HG02642 (cell line): ENCODE measurements at regions not wholly inside any gene's neighbourhood (a gene's known extent, or its start where the extent isn't known, plus 50 kb on each side); places are given as distances from the start of the nearest gene placed in this dataset.

Experiments used
- ATAC-seq: cut with Tn5 transposase; IDR thresholded peaks from one replicate; pipeline ENCODE4 v1.9.1; 2021; ENCODE audit warnings: mild to moderate bottlenecking; ENCODE audit not compliant: unreplicated experiment, poor library complexity

- no peak for ATAC-seq
These were observed 52.0 kb upstream of the OSBPL8 start for GRCh38 chr12:76611533-76611932.

GRCh38 chr12:76614364-76614763 is 54.8 kb upstream of the OSBPL8 start:
- ATAC-seq, result no peak

DNA sequence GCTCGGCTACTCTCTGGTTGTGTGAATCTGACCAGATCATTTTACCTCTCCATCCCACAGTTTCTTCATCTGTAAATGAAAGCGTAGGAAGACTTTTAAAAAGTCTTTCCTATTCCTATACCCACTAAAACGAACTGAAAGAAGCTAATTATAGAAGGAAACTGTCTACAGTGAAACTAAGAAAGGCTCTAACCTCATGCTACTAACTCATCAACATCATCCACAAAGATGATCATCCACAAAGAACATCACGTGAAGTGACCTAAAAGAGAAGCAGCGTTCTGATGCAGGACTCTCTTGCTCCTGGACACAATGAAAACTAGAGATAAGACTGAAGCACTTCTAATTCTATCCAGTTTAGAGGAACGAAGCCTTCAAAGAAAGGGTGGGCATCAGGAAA is 58.5 kb upstream of the OSBPL8 start:
- ATAC-seq, result no peak

DNA sequence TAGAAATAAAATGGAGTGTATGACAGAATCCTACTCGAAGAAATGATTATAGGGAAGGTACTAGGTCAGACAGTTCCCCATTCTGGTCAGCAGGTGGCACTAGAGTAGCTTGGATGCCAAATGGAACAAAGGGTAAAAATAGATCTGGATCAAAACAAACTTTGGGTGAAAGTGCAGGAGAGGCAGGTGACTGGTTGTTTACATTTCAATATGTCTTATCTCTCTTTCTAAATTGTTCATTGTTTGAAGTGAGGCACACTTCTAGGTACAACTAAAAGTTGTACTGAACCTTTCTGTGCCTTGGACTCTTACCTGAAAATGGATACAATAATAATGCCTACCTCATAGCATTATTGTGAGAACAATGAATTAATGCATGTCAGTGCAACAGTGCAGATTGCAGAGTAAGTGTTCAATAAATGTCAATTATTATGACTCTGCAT is 62.0 kb upstream of the OSBPL8 start:
- ATAC-seq, result peak; percentile 77

- no peak for ATAC-seq
These were observed 62.8 kb upstream of the OSBPL8 start for GRCh38 chr12:76622351-76622750.

DNA sequence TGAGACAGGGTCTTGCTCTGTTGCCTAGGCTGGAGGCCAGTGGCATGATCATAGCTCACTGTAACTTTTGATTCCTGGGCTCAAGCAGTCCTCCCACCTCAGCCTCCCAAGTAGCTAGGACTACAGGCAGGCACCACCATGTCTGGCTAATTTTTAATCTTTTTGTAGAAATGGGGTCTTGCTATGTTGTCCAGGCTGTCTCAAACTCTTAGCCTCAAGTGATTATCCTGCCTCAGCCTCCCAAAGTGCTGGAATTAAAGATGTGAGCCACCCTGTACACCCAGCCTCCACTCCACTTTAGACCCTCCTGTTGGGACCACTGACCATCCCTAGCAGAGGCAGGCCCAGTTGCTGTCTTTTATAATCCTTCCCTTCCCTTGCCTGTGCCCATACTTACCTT is 63.3 kb upstream of the OSBPL8 start:
- ATAC-seq, result no peak

DNA sequence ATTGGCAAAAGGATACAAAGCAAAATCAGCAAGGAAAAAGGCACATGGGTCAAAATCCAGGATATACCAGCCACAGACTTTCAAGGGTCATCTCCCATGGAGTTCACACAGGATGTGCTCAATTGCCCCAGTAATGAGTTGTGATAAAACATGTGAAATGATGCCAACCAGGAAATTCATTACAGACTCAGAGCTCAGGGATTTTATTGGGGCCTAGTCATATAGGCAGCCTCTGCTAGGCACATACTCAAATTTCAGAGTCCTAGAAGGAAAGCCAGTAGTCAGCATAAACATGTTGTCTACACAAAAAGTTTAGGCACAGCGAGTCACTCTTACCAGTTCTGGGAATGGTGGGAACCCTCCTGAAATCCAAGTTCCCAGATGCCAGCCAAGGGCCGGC is 64.4 kb upstream of the OSBPL8 start:
- no peak for ATAC-seq

GRCh38 chr12:76627346-76628135 is 68.0 kb upstream of the OSBPL8 start:
- ATAC-seq, result no peak

DNA sequence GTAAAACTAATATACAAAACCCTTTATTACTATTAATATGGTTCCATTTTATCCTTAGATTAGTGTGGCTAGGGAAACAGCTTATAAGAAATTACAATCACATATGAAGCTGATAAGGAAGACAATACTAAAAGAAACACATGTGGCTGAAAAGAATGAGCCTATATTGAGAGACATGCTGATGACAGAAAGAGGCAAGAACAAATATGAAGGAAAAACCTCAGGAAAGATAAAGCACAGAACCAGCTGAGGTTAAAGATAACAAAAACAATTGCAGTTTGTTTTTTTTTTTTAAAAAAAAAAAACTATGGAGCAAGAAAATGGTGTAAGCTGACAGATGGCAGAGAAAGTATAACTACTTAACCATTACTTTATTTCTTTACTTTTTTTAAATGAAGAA is 69.2 kb upstream of the OSBPL8 start:
- no peak for ATAC-seq

GRCh38 chr12:76631741-76632140 is 72.2 kb upstream of the OSBPL8 start:
- ATAC-seq, result no peak

GRCh38 chr12:76633415-76633814 is 73.8 kb upstream of the OSBPL8 start:
- ATAC-seq, result no peak

DNA sequence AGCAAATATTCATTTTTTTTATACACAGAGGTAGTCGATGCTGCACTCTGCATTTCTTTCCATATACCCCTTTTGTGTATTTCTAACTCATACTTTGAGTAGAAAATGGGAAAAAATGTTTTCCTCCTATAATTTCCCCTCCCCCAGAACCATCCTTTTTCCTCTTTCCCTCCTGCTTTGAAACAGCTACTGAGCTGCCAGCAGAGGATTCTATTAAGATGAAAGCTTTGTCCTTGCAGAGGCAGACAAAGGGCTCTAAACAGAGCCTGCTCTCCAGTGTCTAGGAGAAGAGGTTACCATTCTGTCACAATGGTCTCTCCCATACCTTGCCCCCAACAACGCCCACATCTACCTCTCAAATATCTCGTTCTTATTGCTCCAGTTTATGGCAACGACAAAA is 74.6 kb upstream of the OSBPL8 start:
- no peak for ATAC-seq

- ATAC-seq, result no peak
These were observed 76.6 kb upstream of the OSBPL8 start for GRCh38 chr12:76636121-76636692.

GRCh38 chr12:76637807-76638206 is 78.2 kb upstream of the OSBPL8 start:
- no peak for ATAC-seq

GRCh38 chr12:76639646-76640045 is 80.1 kb upstream of the OSBPL8 start:
- no peak for ATAC-seq

DNA sequence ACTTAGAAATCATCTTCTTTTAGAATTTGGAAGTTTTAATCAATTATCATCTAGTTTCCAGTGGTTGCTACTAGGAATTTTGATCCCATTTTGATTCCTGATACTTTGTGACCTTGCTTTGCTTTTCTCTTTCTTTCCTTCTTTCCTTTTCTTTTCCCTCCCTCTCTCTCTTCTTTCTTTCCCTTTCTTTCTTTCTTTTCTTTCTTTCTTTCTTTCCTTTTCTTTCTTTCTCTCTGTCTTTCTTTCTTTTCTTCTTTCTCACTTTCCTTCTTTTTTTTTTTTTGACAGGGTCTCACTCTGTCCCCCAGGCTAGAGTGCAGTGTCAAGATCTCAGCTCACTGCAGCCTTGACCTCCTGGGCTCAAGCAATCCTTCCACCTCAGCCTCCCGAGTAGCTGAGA is 81.5 kb upstream of the OSBPL8 start:
- no peak for ATAC-seq

DNA sequence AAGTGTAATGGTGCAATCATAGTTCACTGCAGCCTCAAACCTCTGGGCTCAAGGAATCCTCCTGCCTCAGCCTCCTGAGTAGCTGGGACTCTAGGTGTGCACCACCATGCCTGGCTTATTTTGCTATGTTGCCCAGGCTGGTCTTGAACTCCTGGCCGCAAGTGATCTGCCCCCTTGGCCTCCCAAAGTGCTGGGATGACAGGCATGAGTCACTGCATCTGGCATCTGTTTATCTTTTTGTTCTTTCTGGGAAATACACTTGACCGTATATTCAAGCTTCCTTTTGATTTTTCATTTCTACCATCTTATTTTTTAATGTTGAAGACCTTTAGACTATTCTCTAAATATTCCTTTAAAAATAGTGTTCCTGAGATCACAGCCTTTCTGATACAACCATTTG is 82.4 kb upstream of the OSBPL8 start:
- ATAC-seq, result no peak

DNA sequence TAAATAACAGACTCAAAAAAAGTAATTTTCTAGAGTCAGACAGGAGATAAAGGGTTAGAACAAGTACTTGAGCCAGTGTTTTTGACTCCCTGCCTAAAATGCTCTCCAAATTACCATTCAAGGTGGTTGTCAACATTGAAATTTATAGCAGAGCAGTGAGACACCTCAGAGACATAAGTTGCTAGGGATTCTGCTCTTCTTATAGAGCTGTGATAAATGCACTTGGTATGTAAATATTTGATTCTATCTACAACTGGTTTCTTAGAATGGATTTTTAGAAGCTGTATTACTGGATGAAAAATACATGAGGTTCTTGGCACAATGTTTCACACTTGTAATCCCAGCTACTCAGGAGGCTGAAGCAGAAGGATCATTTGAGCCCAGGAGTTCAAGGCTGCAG is 83.9 kb upstream of the OSBPL8 start:
- ATAC-seq, result no peak

DNA sequence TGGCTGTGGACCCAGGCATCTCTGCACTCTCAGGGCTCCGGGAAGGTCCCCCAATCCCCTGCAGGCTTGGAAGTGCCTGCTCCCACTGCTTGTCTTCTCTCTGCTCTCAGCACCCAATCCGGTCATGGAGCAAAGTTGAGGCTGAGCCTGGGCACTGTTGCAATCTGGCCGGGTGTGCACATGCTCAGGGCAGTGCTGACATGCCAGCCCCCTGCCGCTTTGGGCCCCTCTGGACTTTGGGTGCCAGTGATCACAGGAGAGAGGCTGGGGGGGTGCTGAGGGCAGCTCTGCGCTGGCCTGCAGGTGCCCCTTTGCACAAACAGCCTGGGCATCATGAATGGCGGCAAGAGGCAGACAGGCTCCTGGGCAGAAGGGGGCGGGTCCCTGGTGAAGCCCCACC is 85.4 kb upstream of the OSBPL8 start:
- ATAC-seq, result no peak

GRCh38 chr12:76645934-76646333 is 86.4 kb upstream of the OSBPL8 start:
- ATAC-seq, result no peak

- ATAC-seq, result no peak
These were observed 86.8 kb upstream of the OSBPL8 start for GRCh38 chr12:76646366-76646765.

DNA sequence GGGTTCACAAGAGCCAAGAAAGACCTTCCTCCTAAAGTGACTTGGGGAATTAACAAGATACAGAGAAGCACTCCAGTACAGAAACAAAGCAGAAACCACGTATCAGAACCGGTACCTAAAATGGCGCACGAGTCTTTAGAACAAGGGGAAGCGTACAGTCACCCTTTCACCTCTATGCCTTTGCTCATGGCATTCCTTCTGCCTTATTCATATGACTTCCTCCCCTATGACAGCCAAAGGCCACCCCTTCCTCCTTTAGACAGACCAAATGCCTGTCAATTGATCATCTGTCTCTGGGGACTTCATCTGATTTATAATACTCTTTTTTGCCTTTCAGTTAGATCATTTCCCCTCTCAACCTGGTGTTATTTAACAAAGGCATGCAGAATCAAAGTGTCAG is 89.5 kb upstream of the OSBPL8 start:
- ATAC-seq, result no peak
